Gastroesophageal sphincter (tissue), 4 donors: ENCODE measurements at regions not wholly inside any gene's neighbourhood (a gene's known extent, or its start where the extent isn't known, plus 50 kb on each side); places are given as distances from the start of the nearest gene placed in this dataset.

Experiments
- ATAC-seq: fragments of 150-250 bp; one replicate; pipeline ENCODE4 v1.9.1; 2016; ENCODE audit warnings: mild to moderate bottlenecking, moderate library complexity
- H3K27ac ChIP-seq, 4 donors: fragments of 200-600 bp; sonication (generic) in 3 of 4; 1 replicate in 3 of 4; 2 replicates in 1 of 4; pipeline ENCODE4 v1.5.1; 2016 to 2019
- H3K27me3 ChIP-seq: fragments of 200-600 bp; sonication (generic); one replicate; pipeline ENCODE4 v1.5.1; 2019
- H3K36me3 ChIP-seq, 2 donors: fragments of 200-600 bp; sonication (generic); one replicate each; pipeline ENCODE4 v1.5.1; 2019; ENCODE audit warnings: control low read depth in 1 of 2
- H3K4me1 ChIP-seq, 3 donors: fragments of 200-600 bp; sonication (generic); 1 replicate in 2 of 3; 2 replicates in 1 of 3; pipeline ENCODE4 v1.5.1; 2016 to 2019; ENCODE audit warnings: control low read depth in 2 of 3
- H3K4me3 ChIP-seq, 2 donors: fragments of 200-600 bp; sonication (generic); one replicate each; pipeline ENCODE4 v1.5.1; 2019; ENCODE audit warnings: mild to moderate bottlenecking in 1 of 2, moderate library complexity in 1 of 2
- H3K9me3 ChIP-seq, 3 donors: fragments of 200-600 bp; sonication (generic); one replicate each; pipeline ENCODE4 v1.5.1; 2017 to 2019; ENCODE audit warnings: control low read depth in 2 of 3
- EP300 ChIP-seq: sonication (generic); formaldehyde crosslinking; IDR thresholded peaks from one replicate; pipeline ENCODE4 v1.6.1; 2017; ENCODE audit warnings: antibody characterized with exemption, mild to moderate bottlenecking
- POLR2A ChIP-seq, 2 donors: fragments of 450-650 bp; IDR thresholded peaks; one replicate each; pipeline ENCODE4 v1.6.1; 2017; ENCODE audit warnings: antibody characterized with exemption in 2 of 2, mild to moderate bottlenecking in 2 of 2, moderate library complexity in 1 of 2
- POLR2AphosphoS5 ChIP-seq: sonication (generic); formaldehyde crosslinking; IDR thresholded peaks from one replicate; pipeline ENCODE4 v1.6.1; 2017; ENCODE audit warnings: antibody characterized with exemption
- WGBS, 2 donors: methylation state at CpG; one replicate each; pipeline ENCODE4 v1.1.5; 2018; ENCODE audit warnings: low coverage in 1 of 2; 5-methylcytosine and 5-hydroxymethylcytosine counted together
- TF ChIP-seq, protein P1 (sequence below), 4 experiments: fragments of 200-600 bp in 2 of 4; fragments of 450-650 bp in 2 of 4; sonication (generic) in 1 of 4; IDR thresholded peaks; one replicate each; pipeline ENCODE4 v1.5.1; 2017 to 2019; ENCODE audit warnings: antibody characterized with exemption in 4 of 4, mild to moderate bottlenecking in 2 of 4, moderate library complexity in 2 of 4

DNA sequence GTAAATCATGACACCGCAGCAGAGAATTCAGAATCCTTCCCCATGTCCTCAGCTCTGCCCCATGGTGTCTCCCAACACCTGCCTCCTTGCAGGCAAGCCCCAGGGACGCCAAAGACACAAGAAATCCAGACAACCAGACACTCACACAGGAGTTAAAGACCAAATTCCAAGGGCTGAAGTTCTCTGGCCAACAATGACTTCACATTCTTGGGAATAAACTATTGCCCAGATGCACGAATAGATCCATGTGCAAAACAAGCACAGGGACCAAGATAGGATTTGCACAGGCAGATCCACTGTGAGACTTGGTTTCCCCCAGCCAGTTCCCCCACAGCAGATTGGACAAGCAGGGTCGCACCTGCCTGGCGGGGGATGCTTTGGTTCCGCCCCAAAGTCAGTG, 246.7 kb downstream of the SOD2 start:
- ATAC-seq, result no peak
- WGBS, 2 donors, result 53 to 62% methylated on average over 3 of the region's 6 CpGs
- H3K9me3 ChIP-seq, result no peaks in the 10 kb centered on the region
- peaks cover 6% of the 10 kb centered on the region for H3K27me3 ChIP-seq
- TF ChIP-seq POLR2AphosphoS5 (no peak), EP300 (no peak), POLR2A (IDR thresholded peaks at IDR 0.05) (no peak)
- TF ChIP-seq, protein P1, sequence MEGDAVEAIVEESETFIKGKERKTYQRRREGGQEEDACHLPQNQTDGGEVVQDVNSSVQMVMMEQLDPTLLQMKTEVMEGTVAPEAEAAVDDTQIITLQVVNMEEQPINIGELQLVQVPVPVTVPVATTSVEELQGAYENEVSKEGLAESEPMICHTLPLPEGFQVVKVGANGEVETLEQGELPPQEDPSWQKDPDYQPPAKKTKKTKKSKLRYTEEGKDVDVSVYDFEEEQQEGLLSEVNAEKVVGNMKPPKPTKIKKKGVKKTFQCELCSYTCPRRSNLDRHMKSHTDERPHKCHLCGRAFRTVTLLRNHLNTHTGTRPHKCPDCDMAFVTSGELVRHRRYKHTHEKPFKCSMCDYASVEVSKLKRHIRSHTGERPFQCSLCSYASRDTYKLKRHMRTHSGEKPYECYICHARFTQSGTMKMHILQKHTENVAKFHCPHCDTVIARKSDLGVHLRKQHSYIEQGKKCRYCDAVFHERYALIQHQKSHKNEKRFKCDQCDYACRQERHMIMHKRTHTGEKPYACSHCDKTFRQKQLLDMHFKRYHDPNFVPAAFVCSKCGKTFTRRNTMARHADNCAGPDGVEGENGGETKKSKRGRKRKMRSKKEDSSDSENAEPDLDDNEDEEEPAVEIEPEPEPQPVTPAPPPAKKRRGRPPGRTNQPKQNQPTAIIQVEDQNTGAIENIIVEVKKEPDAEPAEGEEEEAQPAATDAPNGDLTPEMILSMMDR (IDR thresholded peaks at IDR 0.05), result no peak
- no peak overlapping the region for H3K4me3 ChIP-seq
- H3K4me1 ChIP-seq, result peaks cover 0 to 7% (median 0%) of the 10 kb centered on the region in 3 donors
- H3K27ac ChIP-seq, result no peak overlapping the region
- no peaks in the 10 kb centered on the region for H3K36me3 ChIP-seq

DNA sequence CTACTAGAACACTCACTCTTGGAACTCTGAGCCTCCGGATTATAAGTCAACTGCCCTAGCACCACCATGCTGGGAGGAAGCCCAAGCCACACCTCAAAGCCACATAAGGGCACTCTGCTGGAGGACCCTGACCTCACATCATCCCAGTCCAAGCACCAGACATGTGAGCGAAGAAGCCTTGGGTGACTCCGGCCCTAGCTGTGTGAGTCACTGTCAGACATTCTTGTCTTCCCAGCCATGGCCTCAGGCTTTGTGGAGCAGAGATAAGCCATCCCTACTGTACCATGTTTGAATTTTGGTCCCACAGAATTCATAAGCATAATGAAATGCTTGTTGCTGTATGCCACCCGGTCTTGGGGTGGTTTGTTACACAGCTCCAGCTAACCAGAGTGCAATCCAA, 247.7 kb downstream of the SOD2 start:
- no CpG with 5 or more reads among the region's 4 CpGs for WGBS, 2 donors
- TF ChIP-seq POLR2A (IDR thresholded peaks at IDR 0.05) (no peak), POLR2AphosphoS5 (no peak), EP300 (no peak)
- TF ChIP-seq, protein P1 (IDR thresholded peaks at IDR 0.05), result no peak
- no peaks in the 10 kb centered on the region for H3K9me3 ChIP-seq
- peaks cover 6% of the 10 kb centered on the region for H3K27me3 ChIP-seq
- no peak overlapping the region for H3K4me3 ChIP-seq
- no peak overlapping the region for H3K27ac ChIP-seq
- no peaks in the 10 kb centered on the region for H3K36me3 ChIP-seq
- ATAC-seq, result no peak
- H3K4me1 ChIP-seq, result no peaks in the 10 kb centered on the region

DNA sequence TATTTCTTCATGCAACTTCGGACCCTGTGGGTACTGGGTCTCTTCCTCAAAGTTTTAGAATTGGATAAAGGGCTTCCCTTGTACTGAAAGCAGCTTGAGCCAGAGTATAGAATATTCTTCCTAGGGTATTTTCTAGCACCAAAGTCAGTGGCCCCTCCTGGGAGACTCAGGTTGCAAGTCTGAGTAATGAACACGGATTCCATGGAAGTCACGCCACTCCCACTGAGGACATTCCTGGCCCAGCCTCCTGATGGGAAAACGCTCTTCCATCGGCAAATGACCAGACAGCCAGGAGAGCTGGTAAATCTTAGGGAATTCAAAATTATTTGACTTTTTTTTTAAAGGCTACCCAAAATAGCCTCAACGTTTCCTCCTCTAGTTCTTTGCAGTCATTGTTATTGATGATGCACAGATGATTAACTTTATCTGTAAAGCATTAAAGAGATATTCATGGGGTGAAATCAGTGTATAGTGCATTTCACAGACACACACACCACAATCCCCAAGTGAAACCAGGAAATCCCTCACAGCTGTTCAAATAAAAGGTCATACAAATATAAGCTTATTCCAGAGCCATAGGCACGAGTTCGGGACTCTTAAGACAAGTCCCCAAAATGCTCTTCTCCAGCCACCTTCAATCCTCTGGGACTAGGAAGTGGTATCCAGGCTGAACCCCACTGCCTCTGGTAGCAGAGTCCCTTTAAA, 248.8 kb downstream of the SOD2 start:
- no peak overlapping the region for H3K27ac ChIP-seq
- no peak overlapping the region for H3K4me3 ChIP-seq
- no peak for ATAC-seq
- WGBS, 2 donors, result 51 to 87% methylated on average over 6 to 7 of the region's 8 CpGs
- H3K27me3 ChIP-seq, result peaks cover 6% of the 10 kb centered on the region
- no peaks in the 10 kb centered on the region for H3K9me3 ChIP-seq
- H3K4me1 ChIP-seq, result no peaks in the 10 kb centered on the region
- TF ChIP-seq EP300 (no peak), POLR2A (IDR thresholded peaks at IDR 0.05) (no peak), POLR2AphosphoS5 (no peak)
- TF ChIP-seq, protein P1 (IDR thresholded peaks at IDR 0.05), result no peak
- no peaks in the 10 kb centered on the region for H3K36me3 ChIP-seq

DNA sequence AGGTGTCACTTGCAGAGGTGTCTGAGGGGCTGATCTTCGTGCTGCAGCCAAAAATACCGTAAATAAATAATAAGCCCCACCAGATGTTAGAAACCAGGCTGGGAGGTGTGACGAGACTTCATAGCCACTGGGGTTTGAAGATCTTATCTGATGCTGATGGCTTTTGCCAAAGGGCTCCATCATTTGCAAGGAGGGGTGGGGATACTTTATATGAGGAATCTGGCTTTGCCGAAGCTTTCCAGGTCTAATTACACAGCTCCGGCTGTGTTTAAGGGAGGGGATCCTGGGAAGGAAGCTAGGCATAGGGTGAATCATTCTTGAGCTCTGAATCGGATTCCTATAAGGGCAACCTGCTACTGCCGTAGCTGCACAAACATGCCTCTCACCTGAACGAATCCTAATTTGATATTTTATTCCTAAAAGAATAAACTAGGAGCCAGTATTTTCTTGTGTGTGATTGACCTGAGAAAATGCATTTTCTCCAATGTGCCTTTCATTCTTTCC, 249.6 kb downstream of the SOD2 start:
- H3K27ac ChIP-seq, result no peak overlapping the region
- 75 to 81% methylated on average over 8 of the region's 8 CpGs for WGBS, 2 donors
- H3K27me3 ChIP-seq, result peaks cover 6% of the 10 kb centered on the region
- H3K4me1 ChIP-seq, result no peaks in the 10 kb centered on the region
- H3K9me3 ChIP-seq, result no peaks in the 10 kb centered on the region
- TF ChIP-seq POLR2A (IDR thresholded peaks at IDR 0.05), result no peak
- TF ChIP-seq EP300, result no peak
- no peak for TF ChIP-seq POLR2AphosphoS5
- TF ChIP-seq, protein P1 (IDR thresholded peaks at IDR 0.05), result no peak
- no peaks in the 10 kb centered on the region for H3K36me3 ChIP-seq
- no peak overlapping the region for H3K4me3 ChIP-seq
- ATAC-seq, result no peak

GRCh38 chr6:159441704-159441981, 251.4 kb downstream of the SOD2 start:
- Histone ChIP-seq H3K4me1 (no peaks in the 10 kb centered on the region), H3K27me3 (peaks cover 6% of the 10 kb centered on the region), H3K4me3 (no peak overlapping the region), H3K36me3 (no peaks in the 10 kb centered on the region), H3K9me3 (no peaks in the 10 kb centered on the region), H3K27ac (no peak overlapping the region)
- no peak for ATAC-seq
- WGBS, 2 donors, result 93% methylated on average over 5 of the region's 6 CpGs; no CpG with 5 or more reads in 1 of the 2 donors
- no peak for TF ChIP-seq EP300
- no peak for TF ChIP-seq POLR2AphosphoS5
- TF ChIP-seq, protein P1 (IDR thresholded peaks at IDR 0.05), result no peak
- no peak for TF ChIP-seq POLR2A (IDR thresholded peaks at IDR 0.05)
